Parathyroid adenoma (tissue), 2 donors: ENCODE measurements at regions not wholly inside any gene's neighbourhood (a gene's known extent, or its start where the extent isn't known, plus 50 kb on each side); places are given as distances from the start of the nearest gene placed in this dataset.

Experiments used
- H2AFZ ChIP-seq: fragments of 300-600 bp; sonication (generic); one replicate; pipeline ENCODE4 v1.7.0; 2017; ENCODE audit warnings: antibody characterized with exemption, mild to moderate bottlenecking
- H3K27ac ChIP-seq: fragments of 300-600 bp; sonication (generic); one replicate; pipeline ENCODE4 v1.7.0; 2017
- H3K27me3 ChIP-seq: fragments of 300-600 bp; sonication (generic); one replicate; pipeline ENCODE4 v1.7.0; 2017; ENCODE audit warnings: low read length; ENCODE audit not compliant: control insufficient read depth, insufficient read depth
- H3K36me3 ChIP-seq: fragments of 300-600 bp; sonication (generic); one replicate; pipeline ENCODE4 v1.7.0; 2017; ENCODE audit warnings: low read length; ENCODE audit not compliant: control insufficient read depth, insufficient read depth
- H3K4me1 ChIP-seq: fragments of 300-600 bp; sonication (generic); one replicate; pipeline ENCODE4 v1.7.0; 2017; ENCODE audit warnings: control low read depth
- H3K4me2 ChIP-seq: fragments of 300-600 bp; sonication (generic); one replicate; pipeline ENCODE4 v1.7.0; 2017; ENCODE audit warnings: low read length
- H3K4me3 ChIP-seq: fragments of 300-600 bp; sonication (generic); one replicate; pipeline ENCODE4 v1.7.0; 2017; ENCODE audit warnings: low read depth, low read length
- H3K79me2 ChIP-seq: fragments of 300-600 bp; sonication (generic); one replicate; pipeline ENCODE4 v1.7.0; 2017; ENCODE audit warnings: control low read depth
- H3K9ac ChIP-seq: fragments of 300-600 bp; sonication (generic); one replicate; pipeline ENCODE4 v1.7.0; 2017; ENCODE audit warnings: mild to moderate bottlenecking
- H3K9me3 ChIP-seq: fragments of 300-600 bp; sonication (generic); one replicate; pipeline ENCODE4 v1.7.0; 2017; ENCODE audit warnings: low read length; ENCODE audit not compliant: control insufficient read depth
- TF ChIP-seq, protein P1 (sequence below): fragments of 300-600 bp; sonication (generic); IDR thresholded peaks from one replicate; pipeline ENCODE4 v1.7.0; 2017; ENCODE audit warnings: antibody characterized with exemption, mild to moderate bottlenecking
- donor health status: primary hyperparathyroidism.

DNA sequence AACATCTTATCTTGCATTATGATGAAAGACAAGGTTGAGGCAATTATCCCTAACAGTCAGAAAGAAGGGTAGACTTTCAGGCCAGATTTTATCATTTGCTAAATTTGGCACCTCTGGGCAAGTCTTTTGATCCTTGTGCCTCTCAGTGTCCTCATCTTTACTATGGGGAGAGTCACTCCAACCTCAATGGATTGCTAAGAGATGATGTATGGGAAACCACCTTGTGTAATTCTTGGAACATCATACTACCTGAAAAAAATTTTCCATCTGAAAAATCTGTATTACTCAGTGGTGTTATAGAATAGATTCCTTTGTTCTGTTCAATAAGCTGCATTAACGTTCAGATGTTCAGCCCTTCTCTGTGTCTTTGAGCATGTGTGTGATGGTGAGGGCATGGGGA, 230.7 kb downstream of the TGFB2 start:
- no peaks in the 10 kb centered on the region for H3K9me3 ChIP-seq
- no peaks in the 10 kb centered on the region for H3K79me2 ChIP-seq
- H3K4me3 ChIP-seq: no peak overlapping the region
- no peak overlapping the region for H3K9ac ChIP-seq
- H3K36me3 ChIP-seq: no peaks in the 10 kb centered on the region
- H3K27ac ChIP-seq: no peak overlapping the region
- no peaks in the 10 kb centered on the region for H3K4me1 ChIP-seq
- TF ChIP-seq, protein P1, sequence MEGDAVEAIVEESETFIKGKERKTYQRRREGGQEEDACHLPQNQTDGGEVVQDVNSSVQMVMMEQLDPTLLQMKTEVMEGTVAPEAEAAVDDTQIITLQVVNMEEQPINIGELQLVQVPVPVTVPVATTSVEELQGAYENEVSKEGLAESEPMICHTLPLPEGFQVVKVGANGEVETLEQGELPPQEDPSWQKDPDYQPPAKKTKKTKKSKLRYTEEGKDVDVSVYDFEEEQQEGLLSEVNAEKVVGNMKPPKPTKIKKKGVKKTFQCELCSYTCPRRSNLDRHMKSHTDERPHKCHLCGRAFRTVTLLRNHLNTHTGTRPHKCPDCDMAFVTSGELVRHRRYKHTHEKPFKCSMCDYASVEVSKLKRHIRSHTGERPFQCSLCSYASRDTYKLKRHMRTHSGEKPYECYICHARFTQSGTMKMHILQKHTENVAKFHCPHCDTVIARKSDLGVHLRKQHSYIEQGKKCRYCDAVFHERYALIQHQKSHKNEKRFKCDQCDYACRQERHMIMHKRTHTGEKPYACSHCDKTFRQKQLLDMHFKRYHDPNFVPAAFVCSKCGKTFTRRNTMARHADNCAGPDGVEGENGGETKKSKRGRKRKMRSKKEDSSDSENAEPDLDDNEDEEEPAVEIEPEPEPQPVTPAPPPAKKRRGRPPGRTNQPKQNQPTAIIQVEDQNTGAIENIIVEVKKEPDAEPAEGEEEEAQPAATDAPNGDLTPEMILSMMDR: no peak
- H2AFZ ChIP-seq: no peak overlapping the region
- H3K4me2 ChIP-seq: no peak overlapping the region
- no peaks in the 10 kb centered on the region for H3K27me3 ChIP-seq

DNA sequence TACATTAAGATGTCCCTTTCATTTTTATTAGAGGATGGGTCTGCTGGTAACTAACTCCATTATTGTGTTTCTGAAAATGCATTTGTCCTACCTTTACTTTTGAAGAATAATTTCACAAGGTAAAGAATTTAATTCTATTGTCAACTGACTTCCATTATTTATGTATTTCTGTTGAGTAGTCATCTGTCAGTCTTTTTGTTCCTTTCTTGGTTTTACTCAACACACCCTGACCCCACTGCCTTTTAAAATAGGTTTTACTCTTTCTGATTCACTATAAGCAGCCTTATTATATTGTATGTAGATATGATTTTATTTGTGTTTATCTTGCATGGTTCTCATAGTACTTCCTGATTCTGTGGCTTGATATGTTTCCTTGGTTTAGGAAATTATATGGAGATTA, 237.5 kb downstream of the TGFB2 start:
- no peak overlapping the region for H3K4me2 ChIP-seq
- no peaks in the 10 kb centered on the region for H3K36me3 ChIP-seq
- no peak overlapping the region for H3K4me3 ChIP-seq
- H3K9ac ChIP-seq: no peak overlapping the region
- H3K4me1 ChIP-seq: no peaks in the 10 kb centered on the region
- no peaks in the 10 kb centered on the region for H3K27me3 ChIP-seq
- H2AFZ ChIP-seq: no peak overlapping the region
- no peaks in the 10 kb centered on the region for H3K9me3 ChIP-seq
- no peak overlapping the region for H3K27ac ChIP-seq
- no peaks in the 10 kb centered on the region for H3K79me2 ChIP-seq
- TF ChIP-seq, protein P1: no peak

DNA sequence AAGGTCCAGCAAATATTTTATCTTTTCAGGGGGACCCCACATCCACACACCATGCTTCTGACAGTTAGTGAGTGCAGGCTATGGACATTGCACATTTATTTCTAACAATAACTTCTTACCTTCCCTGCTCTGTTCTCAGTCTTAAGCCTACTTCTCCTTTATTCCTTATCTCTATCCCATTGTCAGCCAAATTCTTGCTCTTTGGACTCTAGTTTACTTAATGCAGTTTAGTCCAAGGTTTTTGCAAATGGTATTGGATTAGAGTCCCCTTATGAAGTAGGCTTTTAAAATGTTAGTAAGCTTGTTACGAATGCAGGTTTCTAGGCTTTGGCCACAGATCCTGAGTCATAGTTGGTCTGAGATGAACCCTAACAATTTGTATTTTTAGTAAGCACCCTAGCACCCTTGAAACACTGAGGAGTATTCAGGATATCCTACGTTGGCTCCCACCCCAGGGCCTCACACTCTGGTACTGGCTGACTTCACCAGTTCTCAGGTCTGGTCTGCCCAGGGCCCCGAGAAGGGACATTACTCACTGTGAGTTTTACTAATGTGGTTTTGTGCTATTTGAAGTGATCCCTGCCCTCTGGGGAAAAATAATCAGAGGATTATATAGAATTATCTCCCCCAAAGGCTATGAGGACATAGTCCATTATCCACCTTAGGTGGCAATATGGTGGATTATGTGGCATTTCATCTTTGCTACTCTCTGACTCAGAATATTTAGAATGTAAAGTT, 239.5 kb downstream of the TGFB2 start:
- no peak overlapping the region for H2AFZ ChIP-seq
- TF ChIP-seq, protein P1: no peak
- no peaks in the 10 kb centered on the region for H3K27me3 ChIP-seq
- H3K36me3 ChIP-seq: no peaks in the 10 kb centered on the region
- no peak overlapping the region for H3K4me3 ChIP-seq
- H3K4me2 ChIP-seq: no peak overlapping the region
- H3K27ac ChIP-seq: no peak overlapping the region
- no peaks in the 10 kb centered on the region for H3K4me1 ChIP-seq
- no peaks in the 10 kb centered on the region for H3K9me3 ChIP-seq
- no peak overlapping the region for H3K9ac ChIP-seq
- H3K79me2 ChIP-seq: no peaks in the 10 kb centered on the region

DNA sequence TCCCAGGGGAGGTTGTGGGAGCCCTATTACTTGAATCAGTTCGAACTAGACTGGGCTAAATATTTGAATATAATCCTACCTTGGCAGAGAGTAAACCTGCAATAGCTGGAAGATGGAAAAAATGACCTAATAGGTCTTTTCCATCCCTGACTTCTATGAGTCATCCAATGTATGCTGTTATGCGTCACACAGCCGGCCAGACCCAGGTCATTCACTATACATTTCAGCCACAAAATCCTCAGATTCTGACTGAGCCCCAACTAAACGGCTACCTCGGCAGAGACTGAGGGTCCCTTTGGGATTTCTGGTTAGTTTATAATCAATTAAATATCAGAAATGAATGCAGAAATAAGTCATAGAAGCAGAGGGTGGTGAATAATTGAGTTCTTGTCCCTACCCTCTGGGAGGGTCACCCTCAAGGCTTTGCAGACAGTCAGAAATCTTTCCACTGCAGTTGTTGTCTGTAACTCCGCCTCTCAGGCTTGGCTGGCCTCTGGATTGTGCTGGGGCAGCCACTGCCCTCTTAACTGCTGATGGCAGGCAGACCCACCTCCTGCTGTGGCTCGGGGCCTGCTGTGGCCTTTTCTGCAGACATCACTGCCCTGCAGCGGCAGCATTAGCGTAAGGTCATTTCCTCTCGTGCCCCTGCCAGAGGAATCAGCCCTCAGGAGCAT, 240.5 kb downstream of the TGFB2 start:
- H3K36me3 ChIP-seq: no peaks in the 10 kb centered on the region
- no peaks in the 10 kb centered on the region for H3K27me3 ChIP-seq
- no peak overlapping the region for H3K4me3 ChIP-seq
- no peaks in the 10 kb centered on the region for H3K4me1 ChIP-seq
- no peaks in the 10 kb centered on the region for H3K79me2 ChIP-seq
- no peak overlapping the region for H2AFZ ChIP-seq
- TF ChIP-seq, protein P1: no peak
- H3K4me2 ChIP-seq: no peak overlapping the region
- no peak overlapping the region for H3K9ac ChIP-seq
- H3K27ac ChIP-seq: no peak overlapping the region
- no peaks in the 10 kb centered on the region for H3K9me3 ChIP-seq
